ENCODE measurements at regions not wholly inside any gene's neighbourhood (a gene's known extent, or its start where the extent isn't known, plus 50 kb on each side); places are given as distances from the start of the nearest gene placed in this dataset.

- no peaks in the 10 kb centered on the region for H3K9me3 ChIP-seq (ENCODE audit: low read depth)
- H3K4me1 ChIP-seq (ENCODE audit: low read depth), result peaks cover 8% of the 10 kb centered on the region
- no peak for DNase-seq (ENCODE audit: low read depth in 1 of 2, low spot score in 1 of 2)
- peaks cover 6% of the 10 kb centered on the region for H3K27me3 ChIP-seq
- TF ChIP-seq CTCF (IDR thresholded peaks at IDR 0.05; ENCODE audit: low read depth, low read length), result no peak
- H3K27ac ChIP-seq, result no peak overlapping the region
- H3K4me3 ChIP-seq, result no peak overlapping the region
- no peaks in the 10 kb centered on the region for H3K36me3 ChIP-seq
Observed at GRCh38 chr3:194281306-194281705, 69.8 kb downstream of the CPN2 start.

GRCh38 chr3:194281766-194282165 lies 69.4 kb downstream of the CPN2 start:
- Histone ChIP-seq H3K27me3 (peaks cover 6% of the 10 kb centered on the region), H3K4me1 (ENCODE audit: low read depth) (peaks cover 8% of the 10 kb centered on the region), H3K4me3 (no peak overlapping the region), H3K36me3 (no peaks in the 10 kb centered on the region), H3K9me3 (ENCODE audit: low read depth) (no peaks in the 10 kb centered on the region), H3K27ac (no peak overlapping the region)
- no peak for DNase-seq (ENCODE audit: low read depth in 1 of 2, low spot score in 1 of 2)
- no peak for TF ChIP-seq CTCF (IDR thresholded peaks at IDR 0.05; ENCODE audit: low read depth, low read length)

GRCh38 chr3:194282436-194283122 lies 68.5 kb downstream of the CPN2 start:
- H3K27me3 ChIP-seq, result peaks cover 10% of the 10 kb centered on the region
- H3K27ac ChIP-seq, result no peak overlapping the region
- no peak for DNase-seq (ENCODE audit: low read depth in 1 of 2, low spot score in 1 of 2)
- no peak overlapping the region for H3K4me3 ChIP-seq
- TF ChIP-seq CTCF (IDR thresholded peaks at IDR 0.05; ENCODE audit: low read depth, low read length), result no peak
- H3K36me3 ChIP-seq, result no peaks in the 10 kb centered on the region
- H3K4me1 ChIP-seq (ENCODE audit: low read depth), result peaks cover 8% of the 10 kb centered on the region
- no peaks in the 10 kb centered on the region for H3K9me3 ChIP-seq (ENCODE audit: low read depth)

- TF ChIP-seq CTCF (IDR thresholded peaks at IDR 0.05; ENCODE audit: low read depth, low read length), result no peak
- Histone ChIP-seq H3K9me3 (ENCODE audit: low read depth) (no peaks in the 10 kb centered on the region), H3K36me3 (no peaks in the 10 kb centered on the region), H3K27ac (no peak overlapping the region), H3K4me1 (ENCODE audit: low read depth) (no peaks in the 10 kb centered on the region), H3K27me3 (peaks cover 10% of the 10 kb centered on the region), H3K4me3 (no peak overlapping the region)
- DNase-seq (ENCODE audit: low read depth in 1 of 2, low spot score in 1 of 2), result no peak
Observed at GRCh38 chr3:194283221-194284006, 67.7 kb downstream of the CPN2 start.

GRCh38 chr3:194284351-194284750 lies 66.8 kb downstream of the CPN2 start:
- no peak for DNase-seq (ENCODE audit: low read depth in 1 of 2, low spot score in 1 of 2)
- no peaks in the 10 kb centered on the region for H3K9me3 ChIP-seq (ENCODE audit: low read depth)
- H3K27ac ChIP-seq, result no peak overlapping the region
- no peaks in the 10 kb centered on the region for H3K36me3 ChIP-seq
- no peaks in the 10 kb centered on the region for H3K4me1 ChIP-seq (ENCODE audit: low read depth)
- no peak for TF ChIP-seq CTCF (IDR thresholded peaks at IDR 0.05; ENCODE audit: low read depth, low read length)
- no peak overlapping the region for H3K4me3 ChIP-seq
- peaks cover 10% of the 10 kb centered on the region for H3K27me3 ChIP-seq

Measured in cardiac muscle cell (in vitro differentiated cells and primary cell).